WTC11 (cell line): ENCODE measurements at regions not wholly inside any gene's neighbourhood (a gene's known extent, or its start where the extent isn't known, plus 50 kb on each side); places are given as distances from the start of the nearest gene placed in this dataset.
"Not testable (repeated sequence)": the region's sequence is repeated elsewhere in the genome, so short reads cannot be mapped to it uniquely, and the experiment has no call there.

Experiments
- ATAC-seq: fragments of 200-7000 bp; cut with Tn5 transposase; 2 replicates; pipeline ENCODE4 v1.10.0; 2021; ENCODE audit warnings: mild to moderate bottlenecking, moderate library complexity
- CTCF ChIA-PET: fragments of 300-600 bp; sonication (Branson Sonifier 250); formaldehyde crosslinking; loops from one replicate; lab custom pipeline; 2021; ENCODE audit warnings: antibody characterized with exemption; lab: Charles Lee
- POLR2A ChIA-PET: fragments of 350-600 bp; sonication (Branson Sonifier 250); formaldehyde crosslinking; loops from one replicate; lab custom pipeline; 2021; ENCODE audit warnings: antibody characterized with exemption; lab: Charles Lee
- DNase-seq: peaks from one replicate; pipeline ENCODE4 v3.0.0; 2021; ENCODE audit warnings: low spot score
- H3K27ac Mint-ChIP-seq: 2 replicates; pipeline ENCODE4 v1.8.0; 2021; ENCODE audit warnings: mixed read lengths
- H3K27me3 Mint-ChIP-seq: 2 replicates; pipeline ENCODE4 v1.8.0; 2021; ENCODE audit warnings: low read depth, mild to moderate bottlenecking, moderate library complexity, mixed read lengths
- H3K36me3 Mint-ChIP-seq: 2 replicates; pipeline ENCODE4 v1.8.0; 2021; ENCODE audit warnings: mixed read lengths
- H3K4me1 Mint-ChIP-seq: 2 replicates; pipeline ENCODE4 v1.8.0; 2022; ENCODE audit warnings: mixed read lengths
- H3K4me3 Mint-ChIP-seq: 2 replicates; pipeline ENCODE4 v1.8.0; 2021; ENCODE audit warnings: mild to moderate bottlenecking, moderate library complexity, mixed read lengths
- H3K9me3 Mint-ChIP-seq: 2 replicates; pipeline ENCODE4 v1.8.0; 2021; ENCODE audit warnings: mixed read lengths
- ATF1 ChIP-seq: sonication (generic); formaldehyde crosslinking; IDR thresholded peaks from 2 replicates; pipeline ENCODE4 v1.8.1; 2023; ENCODE audit warnings: mild to moderate bottlenecking, moderate library complexity, missing genetic modification reagents
- ATF3 ChIP-seq: sonication (generic); formaldehyde crosslinking; conservative IDR thresholded peaks from 2 replicates; pipeline ENCODE4 v1.8.1; 2022; ENCODE audit warnings: mild to moderate bottlenecking, missing genetic modification reagents
- ATF6 ChIP-seq: sonication (generic); formaldehyde crosslinking; IDR thresholded peaks from 2 replicates; pipeline ENCODE4 v1.8.1; 2023; ENCODE audit warnings: mild to moderate bottlenecking, missing genetic modification reagents
- CREM ChIP-seq: sonication (generic); formaldehyde crosslinking; IDR thresholded peaks from 2 replicates; pipeline ENCODE4 v1.8.1; 2022; ENCODE audit warnings: mild to moderate bottlenecking, missing genetic modification reagents, moderate library complexity
- E2F4 ChIP-seq: sonication (generic); formaldehyde crosslinking; IDR thresholded peaks from 2 replicates; pipeline ENCODE4 v1.8.1; 2022; ENCODE audit warnings: low read depth, mild to moderate bottlenecking, moderate library complexity, missing genetic modification reagents, borderline replicate concordance
- ELF4 ChIP-seq: sonication (generic); formaldehyde crosslinking; IDR thresholded peaks from 2 replicates; pipeline ENCODE4 v1.8.1; 2022; ENCODE audit warnings: low read depth, mild to moderate bottlenecking, moderate library complexity, missing genetic modification reagents
- GRHL2 ChIP-seq: fragments of 250-450 bp; sonication (Bioruptor Pico); IDR thresholded peaks from 2 replicates; pipeline ENCODE4 v1.8.0; 2022; ENCODE audit warnings: mild to moderate bottlenecking, moderate library complexity; ENCODE audit not compliant: insufficient replicate concordance, severe bottlenecking
- JAZF1 ChIP-seq: fragments of 250-450 bp; sonication (Bioruptor Pico); IDR thresholded peaks from 2 replicates; pipeline ENCODE4 v1.9.0; 2021; ENCODE audit warnings: moderate library complexity, mild to moderate bottlenecking, inconsistent platforms
- MLX ChIP-seq: sonication (generic); formaldehyde crosslinking; IDR thresholded peaks from 2 replicates; pipeline ENCODE4 v1.8.1; 2023; ENCODE audit warnings: mild to moderate bottlenecking, missing genetic modification reagents, moderate library complexity
- MXD4 ChIP-seq: fragments of 250-450 bp; sonication (Bioruptor Pico); IDR thresholded peaks from 2 replicates; pipeline ENCODE4 v1.8.0; 2021; ENCODE audit warnings: mild to moderate bottlenecking, moderate library complexity, borderline replicate concordance
- NR2C2 ChIP-seq: sonication (generic); formaldehyde crosslinking; IDR thresholded peaks from 2 replicates; pipeline ENCODE4 v1.8.0; 2022; ENCODE audit warnings: mild to moderate bottlenecking, missing genetic modification reagents
- PRDM15 ChIP-seq: sonication (generic); formaldehyde crosslinking; IDR thresholded peaks from 2 replicates; pipeline ENCODE4 v1.8.0; 2022; ENCODE audit warnings: missing genetic modification reagents
- PREB ChIP-seq: sonication (generic); formaldehyde crosslinking; IDR thresholded peaks from 2 replicates; pipeline ENCODE4 v1.8.1; 2022; ENCODE audit warnings: mild to moderate bottlenecking, missing genetic modification reagents, moderate library complexity, borderline replicate concordance
- TEAD1 ChIP-seq: sonication (generic); formaldehyde crosslinking; IDR thresholded peaks from 2 replicates; pipeline ENCODE4 v1.8.0; 2022; ENCODE audit warnings: mild to moderate bottlenecking, missing genetic modification reagents
- TP53 ChIP-seq: sonication (generic); formaldehyde crosslinking; IDR thresholded peaks from 2 replicates; pipeline ENCODE4 v1.8.1; 2023; ENCODE audit warnings: mild to moderate bottlenecking, missing genetic modification reagents
- ZBTB21 ChIP-seq: sonication (generic); formaldehyde crosslinking; IDR thresholded peaks from 2 replicates; pipeline ENCODE4 v1.8.1; 2023; ENCODE audit warnings: mild to moderate bottlenecking, missing genetic modification reagents, borderline replicate concordance
- ZNF121 ChIP-seq: sonication (generic); formaldehyde crosslinking; IDR thresholded peaks from 2 replicates; pipeline ENCODE4 v1.8.0; 2023; ENCODE audit warnings: missing genetic modification reagents
- ZNF138 ChIP-seq: sonication (generic); formaldehyde crosslinking; conservative IDR thresholded peaks from 2 replicates; pipeline ENCODE4 v1.8.1; 2022; ENCODE audit warnings: mild to moderate bottlenecking, moderate library complexity, missing genetic modification reagents
- ZNF396 ChIP-seq: fragments of 250-450 bp; sonication (Bioruptor Pico); IDR thresholded peaks from 2 replicates; pipeline ENCODE4 v1.8.0; 2021; ENCODE audit warnings: mild to moderate bottlenecking, moderate library complexity, borderline replicate concordance
- ZNF425 ChIP-seq: fragments of 250-450 bp; sonication (Bioruptor Pico); conservative IDR thresholded peaks from 2 replicates; pipeline ENCODE4 v1.9.0; 2021; ENCODE audit warnings: mild to moderate bottlenecking

- DNase-seq (no peak), ATAC-seq (no peak)
- Mint-ChIP-seq H3K4me3 (no peak overlapping the region), H3K4me1 (peaks cover 9% of the 10 kb centered on the region), H3K36me3 (no peaks in the 10 kb centered on the region), H3K27ac (no peak overlapping the region), H3K27me3 (no peaks in the 10 kb centered on the region), H3K9me3 (no peaks in the 10 kb centered on the region)
- CTCF ChIA-PET, result no interaction called here
- TF ChIP-seq JAZF1, result no peak
- no peak for TF ChIP-seq ATF3 (CRISPR knock-in tag)
- TF ChIP-seq E2F4 (CRISPR knock-in tag), result no peak
- TF ChIP-seq CREM (CRISPR knock-in tag), result no peak
- TF ChIP-seq ATF6 (CRISPR knock-in tag), result no peak
- no peak for TF ChIP-seq ELF4 (CRISPR knock-in tag)
- TF ChIP-seq GRHL2, result no peak
- TF ChIP-seq ZNF138 (CRISPR knock-in tag), result no peak
- POLR2A ChIA-PET, result no interaction called here
Observed at GRCh38 chr21:14883351-14883750, 181.4 kb downstream of the NRIP1 start.

GRCh38 chr21:14882545-14882944 lies 182.3 kb downstream of the NRIP1 start:
- H3K27ac Mint-ChIP-seq, H3K27me3 Mint-ChIP-seq, H3K4me3 Mint-ChIP-seq, H3K9me3 Mint-ChIP-seq, CTCF ChIA-PET, DNase-seq, ATAC-seq, H3K36me3 Mint-ChIP-seq, POLR2A ChIA-PET: not testable (repeated sequence)
- peaks cover 12% of the 10 kb centered on the region for H3K4me1 Mint-ChIP-seq

- Mint-ChIP-seq H3K27me3 (no peaks in the 10 kb centered on the region), H3K27ac (no peak overlapping the region), H3K4me1 (peaks cover 15% of the 10 kb centered on the region), H3K36me3 (no peaks in the 10 kb centered on the region), H3K4me3 (no peak overlapping the region), H3K9me3 (no peaks in the 10 kb centered on the region)
- POLR2A ChIA-PET, result no interaction called here
- no peak for ATAC-seq
- DNase-seq, result no peak
- CTCF ChIA-PET, result no interaction called here
- TF ChIP-seq TP53 (CRISPR knock-in tag), result no peak
- no peak for TF ChIP-seq ZNF425 (CRISPR knock-in tag)
- TF ChIP-seq PREB (CRISPR knock-in tag), result no peak
- TF ChIP-seq MLX (CRISPR knock-in tag), result no peak
- no peak for TF ChIP-seq NR2C2 (CRISPR knock-in tag)
- TF ChIP-seq ZBTB21 (CRISPR knock-in tag), result no peak
- no peak for TF ChIP-seq ATF1 (CRISPR knock-in tag)
- no peak for TF ChIP-seq PRDM15 (CRISPR knock-in tag)
- TF ChIP-seq TEAD1 (CRISPR knock-in tag), result no peak
- TF ChIP-seq MXD4, result no peak
- no peak for TF ChIP-seq ZNF396 (CRISPR knock-in tag)
- TF ChIP-seq ZNF121 (CRISPR knock-in tag), result no peak
Observed at GRCh38 chr21:14881863-14882499, 182.8 kb downstream of the NRIP1 start.
